ENCODE measurements at regions not wholly inside any gene's neighbourhood (a gene's known extent, or its start where the extent isn't known, plus 50 kb on each side); places are given as distances from the start of the nearest gene placed in this dataset.

DNA sequence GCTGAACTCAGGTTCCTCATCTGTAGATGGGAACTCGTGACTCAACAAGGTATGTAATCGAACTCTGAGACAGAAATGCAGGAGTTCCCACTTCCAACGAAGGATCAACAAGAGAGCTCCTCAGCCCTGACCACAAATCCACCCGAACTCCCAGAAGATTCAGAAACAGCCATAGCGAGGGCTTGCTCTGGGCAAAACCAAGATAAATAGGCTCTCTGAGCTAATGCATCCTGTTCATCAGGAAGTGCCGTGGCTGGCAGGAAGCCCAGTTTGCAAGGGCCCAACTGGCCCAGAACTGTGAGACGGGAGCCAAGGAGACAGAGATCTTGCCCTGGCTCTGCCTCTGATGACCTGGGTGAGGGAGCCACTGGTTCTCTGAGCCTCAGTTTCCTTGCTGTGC, 141.7 kb upstream of the PFKP start (continued):
- TF ChIP-seq, protein P1, sequence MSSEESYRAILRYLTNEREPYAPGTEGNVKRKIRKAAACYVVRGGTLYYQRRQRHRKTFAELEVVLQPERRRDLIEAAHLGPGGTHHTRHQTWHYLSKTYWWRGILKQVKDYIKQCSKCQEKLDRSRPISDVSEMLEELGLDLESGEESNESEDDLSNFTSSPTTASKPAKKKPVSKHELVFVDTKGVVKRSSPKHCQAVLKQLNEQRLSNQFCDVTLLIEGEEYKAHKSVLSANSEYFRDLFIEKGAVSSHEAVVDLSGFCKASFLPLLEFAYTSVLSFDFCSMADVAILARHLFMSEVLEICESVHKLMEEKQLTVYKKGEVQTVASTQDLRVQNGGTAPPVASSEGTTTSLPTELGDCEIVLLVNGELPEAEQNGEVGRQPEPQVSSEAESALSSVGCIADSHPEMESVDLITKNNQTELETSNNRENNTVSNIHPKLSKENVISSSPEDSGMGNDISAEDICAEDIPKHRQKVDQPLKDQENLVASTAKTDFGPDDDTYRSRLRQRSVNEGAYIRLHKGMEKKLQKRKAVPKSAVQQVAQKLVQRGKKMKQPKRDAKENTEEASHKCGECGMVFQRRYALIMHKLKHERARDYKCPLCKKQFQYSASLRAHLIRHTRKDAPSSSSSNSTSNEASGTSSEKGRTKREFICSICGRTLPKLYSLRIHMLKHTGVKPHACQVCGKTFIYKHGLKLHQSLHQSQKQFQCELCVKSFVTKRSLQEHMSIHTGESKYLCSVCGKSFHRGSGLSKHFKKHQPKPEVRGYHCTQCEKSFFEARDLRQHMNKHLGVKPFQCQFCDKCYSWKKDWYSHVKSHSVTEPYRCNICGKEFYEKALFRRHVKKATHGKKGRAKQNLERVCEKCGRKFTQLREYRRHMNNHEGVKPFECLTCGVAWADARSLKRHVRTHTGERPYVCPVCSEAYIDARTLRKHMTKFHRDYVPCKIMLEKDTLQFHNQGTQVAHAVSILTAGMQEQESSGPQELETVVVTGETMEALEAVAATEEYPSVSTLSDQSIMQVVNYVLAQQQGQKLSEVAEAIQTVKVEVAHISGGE (tag by site-specific recombination; conservative IDR thresholded peaks at IDR 0.05; ENCODE audit: low read depth), result no peak
- TF ChIP-seq ZNF785 (tag by site-specific recombination; IDR thresholded peaks at IDR 0.05), result no peak
- TF ChIP-seq BCL11B (tag by site-specific recombination; IDR thresholded peaks at IDR 0.05; ENCODE audit: low read depth), result no peak
- TF ChIP-seq ZEB2 (tag by site-specific recombination; IDR thresholded peaks at IDR 0.05), result 0 out of 2 replicates have a peak, but pooled peaks have one; percentile 38
- TF ChIP-seq ZNF555 (tag by site-specific recombination; conservative IDR thresholded peaks at IDR 0.05), result no peak
- TF ChIP-seq, protein P2, sequence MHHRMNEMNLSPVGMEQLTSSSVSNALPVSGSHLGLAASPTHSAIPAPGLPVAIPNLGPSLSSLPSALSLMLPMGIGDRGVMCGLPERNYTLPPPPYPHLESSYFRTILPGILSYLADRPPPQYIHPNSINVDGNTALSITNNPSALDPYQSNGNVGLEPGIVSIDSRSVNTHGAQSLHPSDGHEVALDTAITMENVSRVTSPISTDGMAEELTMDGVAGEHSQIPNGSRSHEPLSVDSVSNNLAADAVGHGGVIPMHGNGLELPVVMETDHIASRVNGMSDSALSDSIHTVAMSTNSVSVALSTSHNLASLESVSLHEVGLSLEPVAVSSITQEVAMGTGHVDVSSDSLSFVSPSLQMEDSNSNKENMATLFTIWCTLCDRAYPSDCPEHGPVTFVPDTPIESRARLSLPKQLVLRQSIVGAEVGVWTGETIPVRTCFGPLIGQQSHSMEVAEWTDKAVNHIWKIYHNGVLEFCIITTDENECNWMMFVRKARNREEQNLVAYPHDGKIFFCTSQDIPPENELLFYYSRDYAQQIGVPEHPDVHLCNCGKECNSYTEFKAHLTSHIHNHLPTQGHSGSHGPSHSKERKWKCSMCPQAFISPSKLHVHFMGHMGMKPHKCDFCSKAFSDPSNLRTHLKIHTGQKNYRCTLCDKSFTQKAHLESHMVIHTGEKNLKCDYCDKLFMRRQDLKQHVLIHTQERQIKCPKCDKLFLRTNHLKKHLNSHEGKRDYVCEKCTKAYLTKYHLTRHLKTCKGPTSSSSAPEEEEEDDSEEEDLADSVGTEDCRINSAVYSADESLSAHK (tag by site-specific recombination; IDR thresholded peaks at IDR 0.05), result no peak
- TF ChIP-seq, protein P3, sequence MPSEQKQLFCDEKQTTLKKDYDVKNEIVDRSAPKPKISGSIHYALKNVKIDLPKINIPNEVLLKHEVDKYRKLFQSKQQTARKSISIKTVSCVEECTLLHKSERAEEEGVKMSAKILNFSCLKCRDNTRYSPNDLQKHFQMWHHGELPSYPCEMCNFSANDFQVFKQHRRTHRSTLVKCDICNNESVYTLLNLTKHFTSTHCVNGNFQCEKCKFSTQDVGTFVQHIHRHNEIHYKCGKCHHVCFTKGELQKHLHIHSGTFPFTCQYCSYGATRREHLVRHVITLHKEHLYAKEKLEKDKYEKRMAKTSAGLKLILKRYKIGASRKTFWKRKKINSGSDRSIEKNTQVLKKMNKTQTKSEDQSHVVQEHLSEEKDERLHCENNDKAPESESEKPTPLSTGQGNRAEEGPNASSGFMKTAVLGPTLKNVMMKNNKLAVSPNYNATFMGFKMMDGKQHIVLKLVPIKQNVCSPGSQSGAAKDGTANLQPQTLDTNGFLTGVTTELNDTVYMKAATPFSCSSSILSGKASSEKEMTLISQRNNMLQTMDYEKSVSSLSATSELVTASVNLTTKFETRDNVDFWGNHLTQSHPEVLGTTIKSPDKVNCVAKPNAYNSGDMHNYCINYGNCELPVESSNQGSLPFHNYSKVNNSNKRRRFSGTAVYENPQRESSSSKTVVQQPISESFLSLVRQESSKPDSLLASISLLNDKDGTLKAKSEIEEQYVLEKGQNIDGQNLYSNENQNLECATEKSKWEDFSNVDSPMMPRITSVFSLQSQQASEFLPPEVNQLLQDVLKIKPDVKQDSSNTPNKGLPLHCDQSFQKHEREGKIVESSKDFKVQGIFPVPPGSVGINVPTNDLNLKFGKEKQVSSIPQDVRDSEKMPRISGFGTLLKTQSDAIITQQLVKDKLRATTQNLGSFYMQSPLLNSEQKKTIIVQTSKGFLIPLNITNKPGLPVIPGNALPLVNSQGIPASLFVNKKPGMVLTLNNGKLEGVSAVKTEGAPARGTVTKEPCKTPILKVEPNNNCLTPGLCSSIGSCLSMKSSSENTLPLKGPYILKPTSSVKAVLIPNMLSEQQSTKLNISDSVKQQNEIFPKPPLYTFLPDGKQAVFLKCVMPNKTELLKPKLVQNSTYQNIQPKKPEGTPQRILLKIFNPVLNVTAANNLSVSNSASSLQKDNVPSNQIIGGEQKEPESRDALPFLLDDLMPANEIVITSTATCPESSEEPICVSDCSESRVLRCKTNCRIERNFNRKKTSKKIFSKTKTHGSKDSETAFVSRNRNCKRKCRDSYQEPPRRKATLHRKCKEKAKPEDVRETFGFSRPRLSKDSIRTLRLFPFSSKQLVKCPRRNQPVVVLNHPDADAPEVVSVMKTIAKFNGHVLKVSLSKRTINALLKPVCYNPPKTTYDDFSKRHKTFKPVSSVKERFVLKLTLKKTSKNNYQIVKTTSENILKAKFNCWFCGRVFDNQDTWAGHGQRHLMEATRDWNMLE (tag by site-specific recombination; conservative IDR thresholded peaks at IDR 0.05; ENCODE audit: low read depth), result peak; percentile 30; the same call in 1 of the 2 replicates
- 0 out of 2 replicates have a peak, but pooled peaks have one; percentile 61 for TF ChIP-seq ZNF660 (tag by site-specific recombination; IDR thresholded peaks at IDR 0.05)
- 0 out of 2 replicates have a peak, but pooled peaks have one; percentile 27 for TF ChIP-seq KLF8 (tag by site-specific recombination; IDR thresholded peaks at IDR 0.05)
- no peak for TF ChIP-seq ZNF530 (tag by site-specific recombination; IDR thresholded peaks at IDR 0.05; ENCODE audit: low read depth)
- no peak for TF ChIP-seq GLIS1 (tag by site-specific recombination; IDR thresholded peaks at IDR 0.05)
- no peak for TF ChIP-seq ZNF626 (tag by site-specific recombination; IDR thresholded peaks at IDR 0.05)
- TF ChIP-seq ZNF2 (tag by site-specific recombination; IDR thresholded peaks at IDR 0.05), result no peak
- TF ChIP-seq IKZF3 (tag by site-specific recombination; IDR thresholded peaks at IDR 0.05), result no peak
- TF ChIP-seq, protein P4, sequence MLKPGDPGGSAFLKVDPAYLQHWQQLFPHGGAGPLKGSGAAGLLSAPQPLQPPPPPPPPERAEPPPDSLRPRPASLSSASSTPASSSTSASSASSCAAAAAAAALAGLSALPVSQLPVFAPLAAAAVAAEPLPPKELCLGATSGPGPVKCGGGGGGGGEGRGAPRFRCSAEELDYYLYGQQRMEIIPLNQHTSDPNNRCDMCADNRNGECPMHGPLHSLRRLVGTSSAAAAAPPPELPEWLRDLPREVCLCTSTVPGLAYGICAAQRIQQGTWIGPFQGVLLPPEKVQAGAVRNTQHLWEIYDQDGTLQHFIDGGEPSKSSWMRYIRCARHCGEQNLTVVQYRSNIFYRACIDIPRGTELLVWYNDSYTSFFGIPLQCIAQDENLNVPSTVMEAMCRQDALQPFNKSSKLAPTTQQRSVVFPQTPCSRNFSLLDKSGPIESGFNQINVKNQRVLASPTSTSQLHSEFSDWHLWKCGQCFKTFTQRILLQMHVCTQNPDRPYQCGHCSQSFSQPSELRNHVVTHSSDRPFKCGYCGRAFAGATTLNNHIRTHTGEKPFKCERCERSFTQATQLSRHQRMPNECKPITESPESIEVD (tag by site-specific recombination; IDR thresholded peaks at IDR 0.05), result no peak
- TF ChIP-seq REPIN1 (tag by site-specific recombination; IDR thresholded peaks at IDR 0.05; ENCODE audit: low read depth), result no peak
- TF ChIP-seq, protein P5, sequence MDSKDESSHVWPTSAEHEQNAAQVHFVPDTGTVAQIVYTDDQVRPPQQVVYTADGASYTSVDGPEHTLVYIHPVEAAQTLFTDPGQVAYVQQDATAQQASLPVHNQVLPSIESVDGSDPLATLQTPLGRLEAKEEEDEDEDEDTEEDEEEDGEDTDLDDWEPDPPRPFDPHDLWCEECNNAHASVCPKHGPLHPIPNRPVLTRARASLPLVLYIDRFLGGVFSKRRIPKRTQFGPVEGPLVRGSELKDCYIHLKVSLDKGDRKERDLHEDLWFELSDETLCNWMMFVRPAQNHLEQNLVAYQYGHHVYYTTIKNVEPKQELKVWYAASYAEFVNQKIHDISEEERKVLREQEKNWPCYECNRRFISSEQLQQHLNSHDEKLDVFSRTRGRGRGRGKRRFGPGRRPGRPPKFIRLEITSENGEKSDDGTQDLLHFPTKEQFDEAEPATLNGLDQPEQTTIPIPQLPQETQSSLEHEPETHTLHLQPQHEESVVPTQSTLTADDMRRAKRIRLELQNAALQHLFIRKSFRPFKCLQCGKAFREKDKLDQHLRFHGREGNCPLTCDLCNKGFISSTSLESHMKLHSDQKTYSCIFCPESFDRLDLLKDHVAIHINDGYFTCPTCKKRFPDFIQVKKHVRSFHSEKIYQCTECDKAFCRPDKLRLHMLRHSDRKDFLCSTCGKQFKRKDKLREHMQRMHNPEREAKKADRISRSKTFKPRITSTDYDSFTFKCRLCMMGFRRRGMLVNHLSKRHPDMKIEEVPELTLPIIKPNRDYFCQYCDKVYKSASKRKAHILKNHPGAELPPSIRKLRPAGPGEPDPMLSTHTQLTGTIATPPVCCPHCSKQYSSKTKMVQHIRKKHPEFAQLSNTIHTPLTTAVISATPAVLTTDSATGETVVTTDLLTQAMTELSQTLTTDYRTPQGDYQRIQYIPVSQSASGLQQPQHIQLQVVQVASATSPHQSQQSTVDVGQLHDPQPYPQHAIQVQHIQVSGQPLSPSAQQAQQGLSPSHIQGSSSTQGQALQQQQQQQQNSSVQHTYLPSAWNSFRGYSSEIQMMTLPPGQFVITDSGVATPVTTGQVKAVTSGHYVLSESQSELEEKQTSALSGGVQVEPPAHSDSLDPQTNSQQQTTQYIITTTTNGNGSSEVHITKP (tag by site-specific recombination; IDR thresholded peaks at IDR 0.05), result peak; percentile 62; the same call in 1 of the 2 replicates
- TF ChIP-seq ZNF777 (tag by site-specific recombination; IDR thresholded peaks at IDR 0.05; ENCODE audit: borderline replicate concordance), result no peak
- TF ChIP-seq, protein P6, sequence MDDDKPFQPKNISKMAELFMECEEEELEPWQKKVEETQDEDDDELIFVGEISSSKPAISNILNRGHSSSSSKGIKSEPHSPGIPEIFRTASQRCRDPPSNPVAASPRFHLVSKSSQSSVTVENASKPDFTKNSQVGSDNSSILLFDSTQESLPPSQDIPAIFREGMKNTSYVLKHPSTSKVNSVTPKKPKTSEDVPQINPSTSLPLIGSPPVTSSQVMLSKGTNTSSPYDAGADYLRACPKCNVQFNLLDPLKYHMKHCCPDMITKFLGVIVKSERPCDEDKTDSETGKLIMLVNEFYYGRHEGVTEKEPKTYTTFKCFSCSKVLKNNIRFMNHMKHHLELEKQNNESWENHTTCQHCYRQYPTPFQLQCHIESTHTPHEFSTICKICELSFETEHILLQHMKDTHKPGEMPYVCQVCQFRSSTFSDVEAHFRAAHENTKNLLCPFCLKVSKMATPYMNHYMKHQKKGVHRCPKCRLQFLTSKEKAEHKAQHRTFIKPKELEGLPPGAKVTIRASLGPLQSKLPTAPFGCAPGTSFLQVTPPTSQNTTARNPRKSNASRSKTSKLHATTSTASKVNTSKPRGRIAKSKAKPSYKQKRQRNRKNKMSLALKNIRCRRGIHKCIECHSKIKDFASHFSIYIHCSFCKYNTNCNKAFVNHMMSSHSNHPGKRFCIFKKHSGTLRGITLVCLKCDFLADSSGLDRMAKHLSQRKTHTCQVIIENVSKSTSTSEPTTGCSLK (tag by site-specific recombination; IDR thresholded peaks at IDR 0.05), result no peak
- TF ChIP-seq ZIC2 (tag by site-specific recombination; IDR thresholded peaks at IDR 0.05), result no peak
